SU-DHL-6 (cell line): ENCODE measurements at regions not wholly inside any gene's neighbourhood (a gene's known extent, or its start where the extent isn't known, plus 50 kb on each side); places are given as distances from the start of the nearest gene placed in this dataset.

Experiments used
- CTCF ChIP-seq: fragments of 200-600 bp; sonication (generic); IDR thresholded peaks from one replicate; pipeline ENCODE4 v1.5.1; 2017; ENCODE audit warnings: antibody characterized with exemption, mild to moderate bottlenecking, low read length, moderate library complexity; ENCODE audit not compliant: insufficient read depth, poor library complexity, severe bottlenecking
- EZH2phosphoT487 ChIP-seq: fragments of 200-600 bp; sonication (generic), shearing (Covaris generic); conservative IDR thresholded peaks from 2 replicates; pipeline ENCODE4 v1.6.1; 2018; ENCODE audit warnings: mild to moderate bottlenecking, antibody characterized with exemption, low read length, moderate library complexity, mixed read lengths

DNA sequence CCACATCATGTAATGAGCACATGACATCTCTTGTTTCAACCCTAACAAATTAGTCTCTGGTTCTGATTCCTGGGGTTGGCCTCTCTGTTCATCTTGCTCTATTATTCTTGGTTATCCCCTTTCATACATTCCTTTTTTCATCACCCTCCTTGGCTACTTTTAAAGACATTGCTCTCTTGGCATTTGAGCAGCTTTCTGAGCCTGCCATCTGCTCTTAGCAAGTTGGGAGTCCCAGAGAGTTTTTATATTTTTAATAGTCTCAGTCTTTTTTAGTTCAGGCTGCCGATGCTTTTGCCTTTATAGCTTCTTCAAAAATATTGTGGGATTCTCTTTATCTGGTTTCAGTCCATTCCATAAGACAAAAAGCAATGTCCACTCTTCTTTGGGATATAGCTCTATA is 1270.9 kb downstream of the ADGRL3 start:
- TF ChIP-seq CTCF: no peak
- TF ChIP-seq EZH2phosphoT487: no peak
